HG03558 (cell line): ENCODE measurements at regions not wholly inside any gene's neighbourhood (a gene's known extent, or its start where the extent isn't known, plus 50 kb on each side); places are given as distances from the start of the nearest gene placed in this dataset.

Experiments
- ATAC-seq: cut with Tn5 transposase; IDR thresholded peaks from one replicate; pipeline ENCODE4 v1.9.1; 2021; ENCODE audit warnings: moderate number of reproducible peaks; ENCODE audit not compliant: unreplicated experiment; ENCODE audit errors: extremely low read depth

DNA sequence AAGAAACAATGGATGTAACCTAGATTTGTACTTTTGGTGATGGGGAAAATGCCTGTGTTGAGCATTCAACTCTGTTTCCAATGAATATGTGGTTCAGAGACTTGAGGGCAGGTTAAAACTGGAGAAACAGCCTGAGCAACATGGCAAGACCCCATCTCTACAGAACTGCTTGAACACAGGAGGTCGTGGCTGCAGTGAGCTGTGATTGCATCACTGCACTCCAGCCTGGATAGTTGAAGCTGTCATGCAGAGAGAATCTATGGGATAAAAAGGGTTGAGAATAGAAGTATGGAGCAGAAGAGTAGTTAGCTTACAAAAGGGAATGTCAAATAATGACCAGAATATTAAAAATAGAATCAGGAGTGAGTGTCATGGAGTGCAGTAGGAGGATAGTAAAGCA lies 134.8 kb upstream of the PDE5A start:
- no peak for ATAC-seq

DNA sequence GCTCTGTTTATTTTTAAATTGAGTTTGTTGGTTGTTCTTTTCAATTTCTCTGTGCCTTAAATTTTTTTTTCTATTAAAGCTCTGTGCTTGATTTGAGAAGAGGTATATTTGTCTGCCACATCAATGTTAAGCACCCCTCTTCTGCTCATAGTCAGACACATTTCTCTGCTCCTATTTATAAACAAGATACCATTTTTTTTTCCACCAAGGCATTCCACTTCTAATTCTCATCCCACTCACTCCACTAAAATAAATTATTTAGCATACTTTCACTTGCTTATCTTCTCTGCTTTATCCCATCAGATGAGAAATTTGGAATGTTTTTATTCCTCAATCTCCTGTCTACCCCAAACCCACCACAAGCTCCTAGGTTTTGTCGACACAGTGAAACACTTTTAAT lies 127.0 kb upstream of the PDE5A start:
- ATAC-seq = no peak

DNA sequence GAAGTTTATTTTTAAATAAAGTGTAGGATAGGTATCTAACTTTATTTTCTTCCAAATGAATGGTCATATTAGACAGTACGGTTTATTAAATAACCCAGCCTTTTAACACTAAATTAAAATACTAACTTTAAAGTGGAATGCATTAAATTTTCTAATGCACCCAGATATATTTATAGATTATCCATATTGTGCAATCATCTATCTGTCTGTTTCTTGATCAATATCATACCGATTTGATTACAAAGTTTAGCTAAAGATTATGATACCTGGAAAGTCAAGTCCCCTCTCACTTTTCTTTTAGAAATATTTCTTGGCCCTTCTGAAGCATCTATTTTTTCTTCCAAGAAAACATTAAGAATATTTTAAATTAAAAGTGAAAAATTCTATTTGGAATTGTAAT lies 124.3 kb upstream of the PDE5A start:
- ATAC-seq = no peak

DNA sequence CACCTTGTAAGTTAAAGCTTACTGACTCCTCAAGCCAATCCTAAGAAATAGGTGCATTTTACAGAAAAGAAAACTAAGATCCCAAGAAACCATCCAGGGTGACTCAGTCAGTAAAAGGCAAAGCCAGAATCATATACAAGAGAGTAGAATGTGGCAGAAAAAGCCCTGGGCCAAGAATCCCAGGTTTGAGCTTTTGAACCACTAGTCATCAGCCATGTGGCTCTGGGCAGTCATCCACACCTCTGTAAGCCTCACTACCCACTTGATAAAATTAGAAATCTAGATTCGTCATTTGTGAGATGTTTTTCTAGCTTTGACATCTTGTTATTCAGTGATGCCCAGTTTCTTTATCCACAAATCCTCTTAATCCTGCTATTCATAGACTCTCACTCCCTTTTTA lies 122.2 kb upstream of the PDE5A start:
- ATAC-seq = no peak

DNA sequence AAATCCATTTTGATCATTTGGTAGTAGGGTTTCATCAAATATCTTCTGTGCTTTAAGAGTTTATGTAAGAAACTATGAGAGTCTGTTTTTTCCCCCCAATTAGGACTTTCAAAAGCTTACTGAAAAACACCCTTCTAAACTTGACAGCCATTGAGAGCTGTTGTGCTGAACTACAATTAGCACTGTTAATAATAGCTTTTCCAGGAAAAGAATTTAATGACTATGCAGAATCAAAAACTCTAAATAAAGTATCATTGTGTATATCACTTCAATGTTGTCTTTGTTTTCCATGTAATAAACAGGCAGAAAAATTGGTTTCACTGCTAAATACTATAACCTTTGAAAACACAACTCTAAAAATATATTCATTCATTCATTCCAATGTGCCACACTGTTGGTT lies 121.4 kb upstream of the PDE5A start:
- no peak for ATAC-seq

DNA sequence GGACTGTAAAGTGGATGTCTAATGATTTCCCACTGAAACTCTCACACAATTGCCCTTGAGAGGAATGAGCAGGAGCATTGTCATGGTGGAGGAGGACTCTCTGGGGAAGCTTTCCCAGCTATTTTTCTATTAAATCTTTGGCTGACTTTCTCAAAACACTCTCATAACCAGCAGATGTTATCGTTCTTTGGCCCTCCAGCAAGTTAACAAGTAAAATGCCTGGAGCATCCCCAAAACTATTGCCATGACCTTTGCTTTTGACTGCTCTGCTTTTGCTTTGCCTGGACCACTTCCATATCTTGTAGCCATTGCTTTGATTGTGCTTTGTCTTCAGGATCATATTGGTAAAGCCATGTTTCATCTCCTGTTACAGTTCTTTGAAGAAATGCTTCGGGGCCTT lies 120.2 kb upstream of the PDE5A start:
- ATAC-seq = no peak

DNA sequence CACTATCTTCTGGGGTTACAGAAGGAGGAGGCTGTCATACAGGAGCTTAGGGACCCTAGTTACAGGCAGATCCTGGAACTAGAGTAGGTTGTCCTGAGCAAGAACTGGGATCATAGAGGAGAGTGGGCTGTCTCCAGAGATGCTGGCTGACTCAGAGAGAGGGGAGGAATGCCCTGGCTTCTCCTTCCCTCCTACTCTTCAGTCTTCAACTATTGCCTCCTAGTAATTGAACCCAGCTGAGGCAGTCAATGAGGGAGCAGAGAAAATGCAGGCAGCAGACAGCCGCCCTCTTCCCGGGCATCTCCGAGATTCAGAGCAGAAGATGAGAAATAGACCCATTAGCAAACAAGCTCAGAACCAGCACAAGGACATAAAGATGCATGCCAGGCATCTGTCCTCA lies 118.3 kb upstream of the PDE5A start:
- no peak for ATAC-seq

DNA sequence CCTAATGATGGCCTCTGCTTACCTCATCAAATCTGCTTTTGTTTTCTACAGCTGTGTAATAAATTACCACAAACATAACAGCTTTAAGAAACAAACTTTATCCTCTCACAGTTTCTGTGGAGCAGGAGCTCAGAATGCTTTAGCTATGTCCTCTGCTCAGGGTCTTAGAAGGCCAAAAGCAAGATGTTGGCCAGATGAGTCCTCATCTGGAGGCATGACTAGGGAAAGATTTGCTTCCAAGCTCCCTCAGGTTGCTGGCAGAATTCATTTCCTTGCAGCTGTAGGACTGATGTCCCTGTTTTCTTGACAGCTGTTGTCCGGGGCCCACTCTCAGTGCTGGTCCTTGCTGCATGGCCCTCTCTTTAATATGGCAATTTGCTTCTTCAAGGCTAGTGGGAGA lies 116.7 kb upstream of the PDE5A start:
- no peak for ATAC-seq

DNA sequence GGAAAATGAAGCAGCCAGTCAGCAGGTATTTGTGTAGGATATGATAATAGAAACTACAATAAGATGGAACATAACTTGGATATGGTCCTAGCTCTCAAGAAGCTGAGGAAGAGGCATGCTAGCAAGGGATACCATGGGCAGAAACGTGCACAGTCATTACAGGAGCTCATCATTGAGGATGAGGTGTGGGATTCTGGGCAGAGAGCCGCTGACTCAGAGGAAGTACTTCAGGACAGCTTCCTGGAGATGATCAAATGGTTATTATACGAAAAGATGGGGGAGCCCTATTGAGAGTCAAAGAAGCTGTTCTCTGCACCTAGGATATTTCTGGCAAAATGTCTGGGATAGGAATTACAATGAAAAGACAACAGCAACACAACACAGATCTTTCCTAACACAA lies 116.0 kb upstream of the PDE5A start:
- ATAC-seq = no peak

DNA sequence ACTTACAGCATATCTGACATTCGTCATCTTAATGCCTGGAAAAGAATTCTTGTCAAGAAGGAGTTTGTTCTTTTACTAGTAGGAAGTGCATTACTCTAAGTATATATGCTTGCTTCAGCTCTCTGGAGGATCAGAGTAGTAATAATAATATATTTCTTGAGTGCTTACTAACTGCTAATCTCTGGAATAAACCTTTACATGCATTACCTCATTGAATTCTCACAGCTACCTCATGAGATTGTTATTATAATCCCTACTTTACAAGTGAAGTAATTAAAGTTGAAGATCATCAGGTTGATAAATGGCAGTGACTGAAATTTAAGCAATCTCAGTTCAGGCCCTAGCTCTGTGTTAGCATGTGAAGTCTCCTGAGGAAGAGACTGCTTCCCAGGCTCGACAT lies 115.0 kb upstream of the PDE5A start:
- no peak for ATAC-seq

DNA sequence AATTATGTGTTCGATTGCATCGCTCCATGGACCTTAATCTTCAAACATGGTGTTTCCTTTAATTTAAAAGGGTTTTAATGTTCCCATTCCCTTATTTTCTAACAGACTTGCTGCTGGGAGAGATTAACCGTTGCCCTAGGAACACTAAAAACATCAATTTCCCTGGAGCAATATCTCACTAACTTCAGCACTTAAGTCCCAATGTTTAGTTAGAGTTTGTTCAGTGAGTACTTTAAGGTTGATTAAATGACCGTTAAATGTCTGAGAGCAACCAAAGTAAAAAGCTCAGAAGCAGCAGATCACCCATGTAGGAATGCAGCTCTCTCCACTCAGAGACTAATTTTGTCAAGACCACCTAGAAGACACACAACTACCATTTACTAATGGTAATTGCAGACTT lies 111.2 kb upstream of the PDE5A start:
- no peak for ATAC-seq

DNA sequence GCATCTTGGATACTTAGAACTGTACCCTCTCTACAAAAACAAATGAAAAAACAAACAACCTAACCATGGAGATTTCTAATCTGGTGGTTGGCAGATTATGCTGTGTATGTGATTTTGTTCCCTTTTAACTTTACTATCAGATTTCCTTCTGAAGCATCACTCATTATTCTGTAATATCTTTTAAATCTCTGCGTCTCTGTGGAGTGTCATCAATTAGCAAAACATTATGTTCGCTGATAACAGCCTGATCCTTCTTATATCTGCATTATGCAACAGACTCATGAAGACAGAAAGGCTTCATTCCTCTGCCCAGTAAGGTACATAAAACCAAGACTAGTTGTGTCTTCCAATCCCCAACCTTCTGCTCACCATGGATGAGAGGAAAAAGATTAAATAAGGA lies 110.3 kb upstream of the PDE5A start:
- no peak for ATAC-seq

DNA sequence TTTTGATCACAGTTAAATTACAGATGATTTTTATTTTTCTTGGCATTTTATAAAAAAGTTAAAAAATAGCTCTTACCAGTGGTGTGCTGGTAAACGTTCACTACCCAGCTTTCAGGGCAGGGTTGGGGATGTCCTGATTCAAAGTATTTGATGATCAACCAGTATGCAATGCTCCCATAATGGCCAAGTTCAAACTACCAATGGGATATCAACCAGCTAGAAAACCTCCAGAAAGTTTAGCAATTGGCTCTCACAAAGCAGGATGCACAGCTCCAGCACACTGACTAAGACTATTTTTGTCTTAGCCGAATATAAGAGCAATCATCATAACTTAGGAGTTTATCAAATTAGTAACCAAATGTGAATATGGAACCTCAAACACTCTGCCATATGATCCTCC lies 108.0 kb upstream of the PDE5A start:
- ATAC-seq = no peak

DNA sequence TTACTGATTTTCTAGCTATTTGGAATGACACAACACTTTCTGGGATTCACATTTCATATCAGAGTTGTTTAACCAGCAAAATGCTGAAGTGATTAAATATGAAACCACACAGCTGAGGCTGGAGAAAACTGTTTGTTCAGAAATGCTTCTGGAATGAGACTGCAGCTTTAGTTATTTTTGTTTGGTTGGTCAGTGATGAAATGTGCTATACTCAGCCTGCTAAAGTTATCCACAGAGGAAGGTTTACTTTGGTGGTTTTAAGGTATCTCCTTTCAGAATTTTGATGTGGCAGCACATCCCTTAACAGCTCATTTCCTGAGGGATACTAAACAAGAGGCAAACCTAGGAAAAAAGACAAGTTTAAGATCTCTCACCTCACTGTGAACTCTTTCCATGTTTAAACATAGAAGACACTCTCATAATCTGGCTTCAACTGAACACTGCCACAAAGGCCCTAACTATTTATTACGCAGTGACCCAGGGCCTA lies 106.6 kb upstream of the PDE5A start:
- no peak for ATAC-seq

DNA sequence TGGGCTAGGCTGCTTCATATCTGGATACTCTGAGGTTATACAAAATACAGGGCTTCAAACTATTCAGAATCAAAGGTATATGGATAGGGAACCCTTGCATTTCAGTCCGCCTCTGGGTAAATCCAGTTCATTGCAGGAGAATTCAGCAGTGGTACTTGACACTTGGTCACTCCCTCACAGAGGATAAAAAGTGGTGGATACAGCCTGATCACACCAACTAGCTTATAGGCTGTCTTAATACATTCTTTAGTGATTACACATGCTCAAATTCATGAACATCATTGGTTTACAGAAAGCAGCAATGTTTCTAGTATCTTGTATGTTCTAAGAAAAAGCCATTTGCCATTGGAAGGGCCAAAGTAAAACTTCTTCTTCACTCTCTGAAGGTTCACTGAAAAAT lies 104.8 kb upstream of the PDE5A start:
- ATAC-seq = no peak

DNA sequence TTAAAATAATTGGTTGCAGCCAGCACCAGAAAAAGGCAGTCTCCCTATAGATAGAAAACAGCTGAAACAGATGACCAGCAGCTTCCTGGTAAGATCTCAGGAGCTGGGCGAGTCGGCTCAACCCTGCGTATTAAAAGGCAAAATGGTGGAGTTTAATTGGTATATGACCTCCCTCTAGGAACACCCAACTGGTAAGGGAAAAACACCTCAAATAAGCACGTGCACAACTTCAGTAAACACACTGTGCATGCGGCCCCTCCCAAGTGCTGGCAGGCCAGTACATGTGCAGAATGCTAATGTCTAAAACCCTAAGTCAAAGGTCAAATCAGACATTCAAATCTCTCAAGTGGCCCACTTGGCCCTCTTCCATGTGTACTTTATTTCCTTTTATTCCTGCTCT lies 103.2 kb upstream of the PDE5A start:
- no peak for ATAC-seq

DNA sequence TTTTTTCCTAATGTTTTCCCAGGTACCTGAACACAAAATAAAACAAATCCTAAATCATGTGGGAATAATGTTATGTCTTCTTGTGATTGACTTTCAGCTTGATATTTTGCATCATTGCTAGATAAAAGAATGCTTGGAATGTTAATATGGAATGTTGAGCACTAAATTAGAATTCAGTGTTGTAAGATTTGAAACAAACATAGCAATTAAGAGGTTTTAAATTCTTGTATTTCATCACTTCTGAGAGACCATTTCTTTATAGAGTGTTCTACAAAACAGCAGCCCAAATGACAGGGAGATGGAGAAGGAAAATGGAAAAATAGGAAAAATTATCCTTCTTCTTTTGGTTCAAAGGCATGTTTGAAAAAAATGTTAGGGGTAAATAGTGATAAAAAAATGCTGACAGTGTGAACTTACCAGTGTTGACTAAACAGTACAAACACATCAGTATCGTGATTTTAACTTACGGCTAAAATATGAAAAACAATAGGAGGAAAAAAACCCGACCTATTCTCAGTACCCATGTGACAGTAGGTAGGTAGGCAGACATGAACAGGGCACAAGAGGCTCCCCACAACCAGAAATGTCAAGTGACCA lies 102.6 kb upstream of the PDE5A start:
- ATAC-seq = no peak

DNA sequence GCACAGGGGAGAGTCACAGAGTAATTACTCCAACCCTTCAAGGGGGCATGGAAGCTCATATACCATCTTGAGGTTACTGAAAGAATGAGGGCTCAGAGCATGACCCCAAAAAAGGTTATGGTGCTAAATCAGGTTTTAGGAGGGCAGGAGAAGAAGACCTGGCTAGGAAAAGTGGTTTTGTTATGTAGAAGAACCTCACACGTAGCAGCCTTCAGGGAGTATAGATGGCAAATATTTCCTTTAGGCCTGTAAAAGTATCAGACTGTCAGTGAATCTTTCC lies 102.0 kb upstream of the PDE5A start:
- no peak for ATAC-seq

DNA sequence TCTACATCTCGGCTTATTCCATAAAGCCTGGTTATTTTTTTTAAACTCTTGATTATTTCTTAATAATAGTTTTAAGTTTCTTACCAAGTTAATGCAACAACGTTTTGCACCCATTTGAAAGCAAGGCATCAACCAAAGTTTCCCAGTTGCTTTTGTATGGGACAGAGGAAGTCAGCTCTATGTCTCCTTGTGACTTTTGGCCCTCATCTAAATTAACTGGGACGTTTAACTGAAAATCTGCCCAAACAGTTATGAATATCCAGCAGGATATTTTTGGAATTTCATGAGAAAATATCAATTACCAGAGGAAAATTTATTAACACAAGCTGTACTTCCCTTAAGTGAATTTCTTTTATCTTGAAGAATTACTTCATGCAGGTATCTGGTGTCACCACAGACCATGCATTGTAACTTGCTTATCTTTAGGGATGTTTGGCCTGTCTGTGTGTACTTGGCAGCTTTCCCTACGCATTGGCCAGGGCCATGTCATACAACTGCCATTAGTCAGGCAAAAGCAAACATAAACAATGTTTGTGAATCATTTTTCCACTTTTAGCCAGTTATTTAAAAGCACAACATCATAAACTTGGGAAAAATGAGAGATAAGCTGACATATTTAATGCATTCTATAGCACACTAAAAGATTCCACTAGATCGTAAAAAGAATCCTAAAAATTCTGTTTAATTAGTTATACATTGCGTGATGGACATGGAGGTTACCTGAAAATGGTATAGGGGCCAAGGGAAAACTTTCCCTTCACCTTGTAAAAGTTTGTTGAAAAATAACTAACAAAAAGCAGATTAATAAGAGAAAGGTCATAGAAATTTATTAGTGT lies 101.4 kb upstream of the PDE5A start:
- no peak for ATAC-seq

DNA sequence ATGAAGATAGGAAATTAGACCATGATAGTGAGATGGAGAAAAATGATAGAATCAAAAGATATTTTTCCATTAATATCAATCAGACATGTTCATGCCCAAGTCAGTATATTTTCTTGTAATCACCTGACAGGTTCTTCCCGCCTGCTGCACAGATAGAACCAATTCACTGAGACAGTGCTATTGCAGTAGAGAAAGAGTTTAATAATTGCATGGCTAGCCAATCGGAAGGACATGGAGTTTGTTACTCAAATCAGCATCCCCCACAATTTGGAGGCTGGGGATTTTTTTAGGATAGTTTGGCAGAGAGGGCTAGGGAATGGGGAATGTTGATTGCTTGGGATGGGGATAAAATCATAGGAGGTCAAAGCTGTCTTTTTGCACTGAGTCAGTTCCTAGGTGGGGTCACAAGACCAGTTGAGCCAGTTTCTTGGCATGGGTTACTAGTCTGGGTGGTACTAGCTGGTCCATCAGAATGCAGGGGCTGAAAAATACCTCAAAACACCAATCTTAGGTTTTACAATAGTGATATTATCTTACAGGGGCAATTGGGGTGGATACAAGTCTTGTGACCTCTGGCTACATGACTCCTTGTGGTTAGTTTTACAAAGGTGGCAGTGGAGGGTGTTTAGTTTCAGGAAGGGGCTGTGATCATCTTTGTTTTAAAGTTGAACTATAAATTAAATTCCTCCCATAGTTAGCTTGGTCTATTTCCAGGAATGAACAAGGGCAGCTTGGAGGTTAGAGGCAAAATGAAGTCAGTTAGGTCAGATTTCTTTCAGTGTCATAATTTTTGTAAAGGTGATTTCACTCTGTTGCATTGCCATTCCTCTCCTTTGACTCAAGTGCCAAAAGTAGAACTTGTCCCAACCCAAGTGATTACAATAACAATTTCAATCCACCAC lies 100.3 kb upstream of the PDE5A start:
- ATAC-seq = no peak

DNA sequence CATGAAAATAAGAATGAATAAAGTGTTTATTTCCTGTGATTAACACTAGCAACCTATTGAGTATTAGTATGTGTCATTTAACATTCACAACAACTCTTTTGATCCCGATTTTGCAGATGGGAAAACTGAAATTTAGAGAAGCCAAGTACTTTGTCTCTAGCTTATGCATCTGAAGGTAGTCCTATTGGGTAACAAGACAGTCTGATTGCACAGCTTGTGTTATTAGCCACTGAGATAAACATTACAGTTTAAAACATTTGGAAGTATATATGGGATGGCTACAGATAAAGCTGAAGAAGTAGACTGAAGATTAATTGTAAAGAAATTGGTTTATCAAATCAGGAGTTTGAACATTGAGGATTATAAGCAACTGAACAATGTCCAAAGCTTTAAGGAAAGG lies 99.6 kb upstream of the PDE5A start:
- ATAC-seq = no peak
